ENCODE measurements at regions not wholly inside any gene's neighbourhood (a gene's known extent, or its start where the extent isn't known, plus 50 kb on each side); places are given as distances from the start of the nearest gene placed in this dataset.

GRCh38 chr11:13163158-13163557 is 114.4 kb upstream of the BMAL1 start:
- no peak overlapping the region for H3K14ac ChIP-seq (replicated peaks; ENCODE audit: low read depth, low read length)
- ChIA-PET POLR2A (ENCODE audit: unreplicated experiment) (no interaction called here), CTCF (interaction anchor here (0.6 kb wide), 1 partner anchor 11 kb away, joined by 3 read pairs; no protein-coding TSS in a partner anchor)
- H3K4me3 ChIP-seq (ENCODE audit: insufficient read depth, low read depth, low read length), result no peak overlapping the region
- 50% methylated on average over 1 of the region's 2 CpGs; no CpG with 5 or more reads in 1 of the 2 experiments for WGBS, 2 experiments (ENCODE audit: extremely low coverage in 2 of 2, insufficient read length in 1 of 2)
- no peak overlapping the region for H2BK15ac ChIP-seq (ENCODE audit: low read depth, low read length)
- H4K91ac ChIP-seq (ENCODE audit: insufficient read depth, low read depth, low read length), result no peak overlapping the region
- H3K27me3 ChIP-seq (ENCODE audit: control insufficient read depth, insufficient read depth, low read length), result peaks cover 32% of the 10 kb centered on the region
- no peak overlapping the region for H2BK5ac ChIP-seq (ENCODE audit: low read depth, low read length, poor library complexity, severe bottlenecking)
- BruUV-seq (replicated peaks), result no TSS peak
- H3K4me2 ChIP-seq (ENCODE audit: low read depth, low read length), result no peak overlapping the region
- H3K79me1 ChIP-seq (ENCODE audit: low read depth in 1 of 2, low read length in 2 of 2), result no peaks in the 10 kb centered on the region
- H3K9me1 ChIP-seq (ENCODE audit: insufficient read depth, low read length), result peaks cover 5% of the 10 kb centered on the region; the same call in 1 of the 2 replicates
- no peaks in the 10 kb centered on the region for H3K9me3 ChIP-seq (ENCODE audit: control insufficient read depth, insufficient read depth, low read length)
- no peak overlapping the region for H3K9ac ChIP-seq (ENCODE audit: low read depth, low read length)
- DNase-seq (no peak), ATAC-seq (ENCODE audit: low read depth) (no peak)
- dilution Hi-C loops (cut with HindIII; ENCODE audit: low sequenced_read_pairs, unreplicated experiment) (loop anchor here (25.0 kb wide), 1 partner anchor 201 kb away; no protein-coding TSS in a partner anchor), intact Hi-C loops (cut with micrococcal nuclease) (no loop called here), in situ Hi-C loops (cut with MboI; ENCODE audit: low sequenced_read_pairs) (no loop called here)
- H3K56ac ChIP-seq (ENCODE audit: extremely low read depth, insufficient read depth, low read length), result no peak overlapping the region
- TF ChIP-seq RFX5 (IDR thresholded peaks at IDR 0.05; ENCODE audit: low read depth, low read length) (no peak), FOS (IDR thresholded peaks at IDR 0.05; ENCODE audit: low read depth, low read length) (no peak), RCOR1 (IDR thresholded peaks at IDR 0.05; ENCODE audit: insufficient replicate concordance, low read length) (no peak)
- no peak overlapping the region for H3K27ac ChIP-seq (ENCODE audit: insufficient read depth, low read length)
- H2AFZ ChIP-seq (replicated peaks; ENCODE audit: low read length, poor library complexity), result no peak overlapping the region
- no peak overlapping the region for H3K23ac ChIP-seq (ENCODE audit: low read depth, low read length)
- H3K4ac ChIP-seq (ENCODE audit: low read depth, low read length), result no peak overlapping the region
- H2BK20ac ChIP-seq (ENCODE audit: low read depth, low read length), result no peak overlapping the region
- H3K4me1 ChIP-seq (ENCODE audit: control insufficient read depth, insufficient read depth, low read length), result no peaks in the 10 kb centered on the region
- H4K8ac ChIP-seq (ENCODE audit: low read depth in 2 of 2, low read length in 2 of 2), result no peak overlapping the region
- no peak overlapping the region for H4K5ac ChIP-seq (ENCODE audit: low read depth, low read length)
- H3K36me3 ChIP-seq (ENCODE audit: control insufficient read depth, insufficient read depth, low read length), result no peaks in the 10 kb centered on the region
- H2AK5ac ChIP-seq (ENCODE audit: low read depth, low read length), result no peak overlapping the region
- H3K18ac ChIP-seq (ENCODE audit: low read depth, low read length), result no peak overlapping the region
- no peak overlapping the region for H2BK120ac ChIP-seq (ENCODE audit: low read depth, low read length)
- H2AK9ac ChIP-seq (replicated peaks; ENCODE audit: low read depth, low read length, poor library complexity), result no peak overlapping the region
- no peaks in the 10 kb centered on the region for H4K20me1 ChIP-seq (ENCODE audit: insufficient read depth, low read length)

Data from IMR-90 (cell line).